WI38 (cell line): ENCODE measurements at regions not wholly inside any gene's neighbourhood (a gene's known extent, or its start where the extent isn't known, plus 50 kb on each side); places are given as distances from the start of the nearest gene placed in this dataset.

Experiments
- H3K4me3 ChIP-seq: 2 replicates; pipeline ENCODE4 v1.5.1; 2011; ENCODE audit warnings: low read depth, mild to moderate bottlenecking, control low read depth, low read length
- TF ChIP-seq, protein P1 (sequence below): IDR thresholded peaks from 2 replicates; pipeline ENCODE4 v1.5.1; 2012; ENCODE audit warnings: low read depth, mild to moderate bottlenecking, control low read depth, low read length

DNA sequence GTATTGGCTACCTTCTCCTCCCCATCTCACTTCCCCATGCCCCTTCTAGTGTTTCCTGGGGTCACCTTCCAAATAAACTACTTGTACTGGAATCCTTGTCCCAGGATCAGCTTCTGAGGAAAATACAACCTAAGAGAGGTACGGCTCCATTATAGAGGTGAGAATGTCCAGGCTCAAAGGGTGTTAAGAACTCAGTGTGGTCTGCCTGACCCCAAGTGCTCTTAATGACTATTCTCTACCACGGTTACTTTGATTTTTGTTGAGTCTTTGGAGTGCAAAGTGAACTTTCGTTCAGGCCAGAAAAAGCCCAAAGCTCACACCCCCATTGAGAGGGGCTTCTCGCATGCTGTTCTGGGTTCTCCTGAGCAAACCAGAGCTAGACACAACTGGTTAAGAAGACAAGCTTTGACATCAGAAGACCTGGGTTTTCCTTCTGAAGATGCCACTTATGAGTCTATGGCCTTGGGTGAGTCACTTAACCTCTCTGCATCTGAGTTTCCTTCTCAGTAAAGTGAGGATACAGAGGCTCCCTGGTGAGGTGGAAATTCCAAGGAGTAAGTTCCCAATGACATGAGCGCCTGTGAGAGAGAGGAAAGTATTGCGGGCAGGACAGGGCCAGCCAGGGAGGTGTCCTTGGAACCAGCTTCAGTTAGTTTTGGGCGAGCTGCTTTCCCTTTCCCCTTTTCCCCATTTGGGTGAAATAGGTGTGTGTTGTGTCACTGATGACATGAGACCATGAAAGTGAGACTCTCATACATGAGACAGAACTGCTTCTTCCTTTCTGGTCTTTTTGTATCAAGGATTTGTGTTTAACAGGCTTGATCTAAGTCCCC, 475.0 kb upstream of the PROK2 start:
- no peak overlapping the region for H3K4me3 ChIP-seq

DNA sequence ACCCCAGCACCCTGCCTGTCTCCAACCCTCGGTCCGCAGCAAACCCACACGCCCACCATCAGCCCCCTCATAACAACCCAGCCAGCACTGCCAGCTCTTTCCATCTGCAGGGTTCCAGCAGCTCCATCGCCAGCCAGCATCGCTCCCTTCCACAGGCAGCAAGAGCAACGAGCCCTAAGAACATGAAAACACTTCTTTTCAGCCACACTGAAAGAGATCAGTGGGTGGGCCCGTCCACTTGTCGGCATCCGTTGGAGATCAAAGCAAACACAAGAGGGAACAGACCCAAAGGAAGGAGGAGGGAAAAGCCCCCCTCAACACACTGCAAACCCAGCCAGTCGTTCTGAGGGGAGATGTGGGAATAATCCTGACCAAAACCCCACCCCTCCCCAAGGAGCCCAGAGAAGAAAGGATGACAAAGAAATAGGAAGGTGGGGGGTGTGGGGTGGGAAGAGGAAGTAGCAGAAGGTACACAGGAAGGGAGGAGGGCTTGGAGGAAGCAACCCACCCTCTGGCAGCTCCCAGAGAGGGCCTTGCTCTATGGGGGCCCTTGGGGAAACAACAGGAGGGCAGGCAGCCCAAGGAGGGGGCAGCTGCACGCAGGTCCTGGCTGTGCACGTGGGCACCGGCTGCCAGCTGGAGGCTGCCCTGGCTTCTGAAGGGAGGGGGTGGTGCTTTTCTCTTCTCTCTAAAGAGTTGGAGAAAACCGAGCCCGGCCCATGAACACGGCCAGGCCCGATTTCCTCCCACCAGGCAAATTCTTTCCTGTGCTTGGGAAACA, 473.6 kb upstream of the PROK2 start:
- TF ChIP-seq, protein P1, sequence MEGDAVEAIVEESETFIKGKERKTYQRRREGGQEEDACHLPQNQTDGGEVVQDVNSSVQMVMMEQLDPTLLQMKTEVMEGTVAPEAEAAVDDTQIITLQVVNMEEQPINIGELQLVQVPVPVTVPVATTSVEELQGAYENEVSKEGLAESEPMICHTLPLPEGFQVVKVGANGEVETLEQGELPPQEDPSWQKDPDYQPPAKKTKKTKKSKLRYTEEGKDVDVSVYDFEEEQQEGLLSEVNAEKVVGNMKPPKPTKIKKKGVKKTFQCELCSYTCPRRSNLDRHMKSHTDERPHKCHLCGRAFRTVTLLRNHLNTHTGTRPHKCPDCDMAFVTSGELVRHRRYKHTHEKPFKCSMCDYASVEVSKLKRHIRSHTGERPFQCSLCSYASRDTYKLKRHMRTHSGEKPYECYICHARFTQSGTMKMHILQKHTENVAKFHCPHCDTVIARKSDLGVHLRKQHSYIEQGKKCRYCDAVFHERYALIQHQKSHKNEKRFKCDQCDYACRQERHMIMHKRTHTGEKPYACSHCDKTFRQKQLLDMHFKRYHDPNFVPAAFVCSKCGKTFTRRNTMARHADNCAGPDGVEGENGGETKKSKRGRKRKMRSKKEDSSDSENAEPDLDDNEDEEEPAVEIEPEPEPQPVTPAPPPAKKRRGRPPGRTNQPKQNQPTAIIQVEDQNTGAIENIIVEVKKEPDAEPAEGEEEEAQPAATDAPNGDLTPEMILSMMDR, result no peak

More for the DNA sequence above, 475.0 kb upstream of the PROK2 start:
- TF ChIP-seq, protein P1, result no peak

DNA sequence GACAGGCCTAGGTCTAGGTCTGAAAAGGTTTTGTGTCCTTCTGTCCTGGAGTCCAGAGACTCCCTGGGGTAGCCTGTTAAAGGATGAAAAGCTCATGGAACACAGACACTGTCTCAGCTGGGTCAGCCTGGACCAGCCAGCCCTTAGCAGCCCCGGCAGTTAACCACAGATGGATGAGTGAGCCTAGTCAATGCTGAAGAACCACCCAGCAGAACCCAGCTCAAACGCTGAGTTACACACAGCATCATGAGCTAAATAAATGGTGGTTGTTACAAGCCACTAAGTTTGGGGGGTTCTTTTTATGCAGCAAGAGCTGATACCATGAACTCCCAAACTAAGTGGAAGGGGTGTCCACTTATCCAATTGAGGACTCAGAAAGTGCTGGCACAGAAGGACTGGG, 472.8 kb upstream of the PROK2 start:
- no peak overlapping the region for H3K4me3 ChIP-seq

More for the DNA sequence above, 473.6 kb upstream of the PROK2 start:
- no peak overlapping the region for H3K4me3 ChIP-seq

DNA sequence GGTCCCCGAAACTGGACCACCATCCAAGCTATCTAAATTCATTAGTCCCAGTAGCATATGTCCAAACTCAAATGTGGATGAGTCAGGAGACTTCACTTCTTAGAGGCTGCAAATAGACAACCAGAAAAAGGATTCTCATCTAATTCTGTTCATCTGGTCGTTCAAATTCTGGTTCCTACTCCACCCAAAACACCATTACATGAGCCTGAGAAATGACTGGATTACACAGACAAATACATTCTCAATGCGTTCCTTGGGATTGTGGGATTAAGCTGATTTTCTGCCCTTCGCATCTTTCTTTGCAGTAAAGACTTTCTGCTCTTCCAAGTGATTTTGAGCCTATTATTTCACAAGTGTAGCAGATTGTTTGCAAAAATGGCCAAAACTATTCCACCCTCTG, 472.3 kb upstream of the PROK2 start:
- TF ChIP-seq, protein P1, result no peak

More for the DNA sequence above, 472.8 kb upstream of the PROK2 start:
- TF ChIP-seq, protein P1, result no peak

DNA sequence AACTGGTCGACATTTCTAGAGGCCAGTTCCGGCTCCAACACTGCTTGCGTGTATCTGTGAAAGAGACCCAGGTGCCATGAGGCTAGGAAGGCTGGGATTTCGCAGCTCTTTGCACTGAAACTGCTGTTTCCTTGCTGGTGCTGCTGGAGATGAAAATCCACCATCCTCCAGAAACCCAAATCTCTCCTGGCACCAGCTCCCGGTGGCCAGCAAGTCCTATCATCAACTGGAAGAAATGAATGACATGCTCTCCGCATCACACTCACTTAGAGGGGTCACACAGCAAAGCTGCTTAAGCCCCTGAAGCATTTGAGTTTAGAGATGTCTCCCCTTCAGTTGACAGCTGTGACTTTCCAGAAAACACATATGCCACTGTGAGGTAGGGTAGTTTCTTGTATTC, 471.8 kb upstream of the PROK2 start:
- TF ChIP-seq, protein P1, result no peak
- no peak overlapping the region for H3K4me3 ChIP-seq

More for the DNA sequence above, 472.3 kb upstream of the PROK2 start:
- H3K4me3 ChIP-seq, result no peak overlapping the region

DNA sequence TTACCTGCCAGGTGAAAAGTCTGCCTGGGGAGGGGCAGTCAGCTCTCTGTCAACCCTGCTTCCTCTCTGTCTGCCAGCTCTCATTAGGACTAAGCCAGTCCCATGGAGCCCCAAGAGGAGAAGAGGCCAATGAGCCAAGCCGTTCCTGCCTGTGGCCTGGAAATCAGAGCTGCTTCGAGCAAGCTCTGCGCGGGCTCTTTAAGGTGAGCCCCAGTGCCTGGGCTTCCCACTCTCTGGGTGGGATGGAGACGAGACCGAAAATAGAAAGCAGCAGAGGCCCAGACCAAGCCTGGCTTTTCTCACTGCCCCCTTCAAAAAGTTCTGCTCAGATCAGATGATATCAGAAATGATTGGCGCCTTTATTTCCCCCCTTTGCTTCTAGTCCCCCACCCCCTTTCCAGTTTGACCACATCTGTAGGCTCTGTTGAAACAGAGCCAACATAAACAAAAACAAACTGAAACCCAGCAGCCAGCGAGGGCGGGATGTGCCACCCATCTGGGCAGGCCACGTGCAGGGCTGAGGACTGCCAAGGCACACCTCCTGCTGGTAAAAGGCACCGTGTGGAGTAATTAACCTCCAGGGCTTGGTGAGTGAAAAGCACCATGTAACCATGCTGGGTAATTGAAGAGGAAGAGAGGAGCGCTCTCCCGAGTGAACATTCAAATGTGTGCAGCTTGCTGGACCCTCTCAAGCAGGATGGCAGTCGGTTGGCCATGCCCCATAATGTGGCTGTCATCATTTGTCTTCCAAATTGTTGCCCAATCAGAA, 471.0 kb upstream of the PROK2 start:
- TF ChIP-seq, protein P1, result no peak

More for the DNA sequence above, 471.0 kb upstream of the PROK2 start:
- H3K4me3 ChIP-seq, result no peak overlapping the region
